WTC11 (cell line): ENCODE measurements at regions not wholly inside any gene's neighbourhood (a gene's known extent, or its start where the extent isn't known, plus 50 kb on each side); places are given as distances from the start of the nearest gene placed in this dataset.

Experiments
- ATAC-seq: fragments of 200-7000 bp; cut with Tn5 transposase; 2 replicates; pipeline ENCODE4 v1.10.0; 2021; ENCODE audit warnings: mild to moderate bottlenecking, moderate library complexity
- CTCF ChIA-PET: fragments of 300-600 bp; sonication (Branson Sonifier 250); formaldehyde crosslinking; loops from one replicate; lab custom pipeline; 2021; ENCODE audit warnings: antibody characterized with exemption; lab: Charles Lee
- POLR2A ChIA-PET: fragments of 350-600 bp; sonication (Branson Sonifier 250); formaldehyde crosslinking; loops from one replicate; lab custom pipeline; 2021; ENCODE audit warnings: antibody characterized with exemption; lab: Charles Lee
- DNase-seq: peaks from one replicate; pipeline ENCODE4 v3.0.0; 2021; ENCODE audit warnings: low spot score
- H3K27ac Mint-ChIP-seq: 2 replicates; pipeline ENCODE4 v1.8.0; 2021; ENCODE audit warnings: mixed read lengths
- H3K27me3 Mint-ChIP-seq: 2 replicates; pipeline ENCODE4 v1.8.0; 2021; ENCODE audit warnings: low read depth, mild to moderate bottlenecking, moderate library complexity, mixed read lengths
- H3K36me3 Mint-ChIP-seq: 2 replicates; pipeline ENCODE4 v1.8.0; 2021; ENCODE audit warnings: mixed read lengths
- H3K4me1 Mint-ChIP-seq: 2 replicates; pipeline ENCODE4 v1.8.0; 2022; ENCODE audit warnings: mixed read lengths
- H3K4me3 Mint-ChIP-seq: 2 replicates; pipeline ENCODE4 v1.8.0; 2021; ENCODE audit warnings: mild to moderate bottlenecking, moderate library complexity, mixed read lengths
- H3K9me3 Mint-ChIP-seq: 2 replicates; pipeline ENCODE4 v1.8.0; 2021; ENCODE audit warnings: mixed read lengths
- CREB1 ChIP-seq: sonication (generic); formaldehyde crosslinking; IDR thresholded peaks from 2 replicates; pipeline ENCODE4 v1.8.0; 2023; ENCODE audit warnings: mild to moderate bottlenecking, missing genetic modification reagents
- HMGA2 ChIP-seq: fragments of 250-450 bp; sonication (Bioruptor Pico); IDR thresholded peaks from 2 replicates; pipeline ENCODE4 v1.4.0; 2021; ENCODE audit warnings: mild to moderate bottlenecking, moderate library complexity
- JUN ChIP-seq: sonication (generic); formaldehyde crosslinking; IDR thresholded peaks from 2 replicates; pipeline ENCODE4 v1.8.0; 2023; ENCODE audit warnings: mild to moderate bottlenecking, missing genetic modification reagents
- NFYB ChIP-seq: sonication (generic); formaldehyde crosslinking; conservative IDR thresholded peaks from 2 replicates; pipeline ENCODE4 v1.8.0; 2022; ENCODE audit warnings: low read depth, missing genetic modification reagents
- NR2C2 ChIP-seq: sonication (generic); formaldehyde crosslinking; IDR thresholded peaks from 2 replicates; pipeline ENCODE4 v1.8.0; 2022; ENCODE audit warnings: mild to moderate bottlenecking, missing genetic modification reagents
- NR3C1 ChIP-seq: sonication (generic); formaldehyde crosslinking; conservative IDR thresholded peaks from 2 replicates; pipeline ENCODE4 v1.8.1; 2023; ENCODE audit warnings: low read depth, mild to moderate bottlenecking, missing genetic modification reagents
- TCF7 ChIP-seq: sonication (generic); formaldehyde crosslinking; IDR thresholded peaks from 2 replicates; pipeline ENCODE4 v1.8.0; 2022; ENCODE audit warnings: mild to moderate bottlenecking, low read depth, missing genetic modification reagents, moderate library complexity
- ZBTB21 ChIP-seq: sonication (generic); formaldehyde crosslinking; IDR thresholded peaks from 2 replicates; pipeline ENCODE4 v1.8.1; 2023; ENCODE audit warnings: mild to moderate bottlenecking, missing genetic modification reagents, borderline replicate concordance
- ZNF138 ChIP-seq: sonication (generic); formaldehyde crosslinking; conservative IDR thresholded peaks from 2 replicates; pipeline ENCODE4 v1.8.1; 2022; ENCODE audit warnings: mild to moderate bottlenecking, moderate library complexity, missing genetic modification reagents
- ZNF416 ChIP-seq: fragments of 250-450 bp; sonication (Bioruptor Pico); IDR thresholded peaks from 2 replicates; pipeline ENCODE4 v1.9.0; 2021; ENCODE audit warnings: mild to moderate bottlenecking, inconsistent platforms
- ZNF671 ChIP-seq: fragments of 250-450 bp; sonication (Bioruptor Pico); IDR thresholded peaks from 2 replicates; pipeline ENCODE4 v1.8.0; 2021; ENCODE audit warnings: mild to moderate bottlenecking
- TF ChIP-seq, protein P1 (sequence below): sonication (generic); formaldehyde crosslinking; IDR thresholded peaks from 2 replicates; pipeline ENCODE4 v1.8.0; 2023; ENCODE audit warnings: missing genetic modification reagents, mild to moderate bottlenecking, borderline replicate concordance
- TF ChIP-seq, protein P2 (sequence below): fragments of 250-450 bp; sonication (Bioruptor Pico); IDR thresholded peaks from 2 replicates; pipeline ENCODE4 v1.9.0; 2021; ENCODE audit warnings: mild to moderate bottlenecking, borderline replicate concordance
- TF ChIP-seq, protein P3 (sequence below): sonication (generic); formaldehyde crosslinking; IDR thresholded peaks from 2 replicates; pipeline ENCODE4 v1.8.0; 2022; ENCODE audit warnings: mild to moderate bottlenecking, missing genetic modification reagents
- TF ChIP-seq, protein P4 (sequence below): sonication (generic); formaldehyde crosslinking; IDR thresholded peaks from 2 replicates; pipeline ENCODE4 v1.8.1; 2023; ENCODE audit warnings: mild to moderate bottlenecking, moderate library complexity, missing genetic modification reagents
- TF ChIP-seq, protein P5 (sequence below): sonication (generic); formaldehyde crosslinking; IDR thresholded peaks from 2 replicates; pipeline ENCODE4 v1.8.1; 2023; ENCODE audit warnings: mild to moderate bottlenecking, missing genetic modification reagents, moderate library complexity
- TF ChIP-seq, protein P6 (sequence below): sonication (generic); formaldehyde crosslinking; IDR thresholded peaks from 2 replicates; pipeline ENCODE4 v1.8.1; 2022; ENCODE audit warnings: mild to moderate bottlenecking, moderate library complexity, missing genetic modification reagents
- TF ChIP-seq, protein P7 (sequence below): sonication (generic); formaldehyde crosslinking; IDR thresholded peaks from 2 replicates; pipeline ENCODE4 v1.8.1; 2023; ENCODE audit warnings: mild to moderate bottlenecking, missing genetic modification reagents, moderate library complexity

DNA sequence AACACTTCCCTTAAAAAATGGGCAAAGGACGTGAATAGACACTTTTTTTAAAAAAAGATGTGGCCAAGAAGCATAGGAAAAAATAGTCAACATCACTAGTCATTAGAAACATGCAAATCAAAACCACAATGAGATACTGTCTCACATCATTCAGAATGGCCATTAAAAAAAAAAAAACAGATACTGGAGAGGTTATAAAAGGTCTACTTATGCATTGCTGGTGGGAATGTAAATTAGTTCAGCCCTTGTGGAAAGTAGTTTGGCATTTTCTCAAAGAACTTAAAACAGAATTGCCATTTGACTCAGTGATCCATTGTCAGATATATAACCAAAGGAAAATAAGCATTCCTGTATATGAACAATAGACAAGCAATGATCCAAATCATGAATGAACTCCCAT, 352.8 kb upstream of the EPHA5 start:
- H3K36me3 Mint-ChIP-seq = peaks cover 6% of the 10 kb centered on the region

DNA sequence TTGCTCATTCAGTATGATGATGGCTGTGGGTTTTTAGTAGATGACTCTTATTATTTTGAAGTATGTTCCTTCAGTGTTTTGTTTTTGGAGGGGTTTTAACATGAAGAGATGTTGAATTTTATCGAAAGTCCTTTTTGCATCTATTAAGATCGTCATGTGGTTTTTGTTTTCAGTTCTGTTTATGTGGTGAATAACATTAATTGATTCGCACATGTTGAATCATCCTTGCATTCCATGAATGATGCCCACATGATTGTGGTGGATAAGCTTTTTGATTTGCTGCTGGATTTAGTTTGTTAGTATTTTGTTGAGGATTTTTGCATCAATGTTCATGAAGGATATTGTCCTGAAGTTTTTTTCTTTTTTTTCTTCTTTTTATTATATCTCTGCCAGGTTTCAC, 347.4 kb upstream of the EPHA5 start:
- Mint-ChIP-seq H3K27me3 (peaks cover 8% of the 10 kb centered on the region), H3K27ac (no peak overlapping the region), H3K4me1 (peaks cover 15% of the 10 kb centered on the region), H3K9me3 (peaks cover 38% of the 10 kb centered on the region), H3K4me3 (no peak overlapping the region), H3K36me3 (peaks cover 18% of the 10 kb centered on the region)
- POLR2A ChIA-PET = no interaction called here
- ATAC-seq (no peak), DNase-seq (no peak)
- CTCF ChIA-PET = no interaction called here
- TF ChIP-seq TCF7 (CRISPR knock-in tag) = no peak
- TF ChIP-seq, protein P1, sequence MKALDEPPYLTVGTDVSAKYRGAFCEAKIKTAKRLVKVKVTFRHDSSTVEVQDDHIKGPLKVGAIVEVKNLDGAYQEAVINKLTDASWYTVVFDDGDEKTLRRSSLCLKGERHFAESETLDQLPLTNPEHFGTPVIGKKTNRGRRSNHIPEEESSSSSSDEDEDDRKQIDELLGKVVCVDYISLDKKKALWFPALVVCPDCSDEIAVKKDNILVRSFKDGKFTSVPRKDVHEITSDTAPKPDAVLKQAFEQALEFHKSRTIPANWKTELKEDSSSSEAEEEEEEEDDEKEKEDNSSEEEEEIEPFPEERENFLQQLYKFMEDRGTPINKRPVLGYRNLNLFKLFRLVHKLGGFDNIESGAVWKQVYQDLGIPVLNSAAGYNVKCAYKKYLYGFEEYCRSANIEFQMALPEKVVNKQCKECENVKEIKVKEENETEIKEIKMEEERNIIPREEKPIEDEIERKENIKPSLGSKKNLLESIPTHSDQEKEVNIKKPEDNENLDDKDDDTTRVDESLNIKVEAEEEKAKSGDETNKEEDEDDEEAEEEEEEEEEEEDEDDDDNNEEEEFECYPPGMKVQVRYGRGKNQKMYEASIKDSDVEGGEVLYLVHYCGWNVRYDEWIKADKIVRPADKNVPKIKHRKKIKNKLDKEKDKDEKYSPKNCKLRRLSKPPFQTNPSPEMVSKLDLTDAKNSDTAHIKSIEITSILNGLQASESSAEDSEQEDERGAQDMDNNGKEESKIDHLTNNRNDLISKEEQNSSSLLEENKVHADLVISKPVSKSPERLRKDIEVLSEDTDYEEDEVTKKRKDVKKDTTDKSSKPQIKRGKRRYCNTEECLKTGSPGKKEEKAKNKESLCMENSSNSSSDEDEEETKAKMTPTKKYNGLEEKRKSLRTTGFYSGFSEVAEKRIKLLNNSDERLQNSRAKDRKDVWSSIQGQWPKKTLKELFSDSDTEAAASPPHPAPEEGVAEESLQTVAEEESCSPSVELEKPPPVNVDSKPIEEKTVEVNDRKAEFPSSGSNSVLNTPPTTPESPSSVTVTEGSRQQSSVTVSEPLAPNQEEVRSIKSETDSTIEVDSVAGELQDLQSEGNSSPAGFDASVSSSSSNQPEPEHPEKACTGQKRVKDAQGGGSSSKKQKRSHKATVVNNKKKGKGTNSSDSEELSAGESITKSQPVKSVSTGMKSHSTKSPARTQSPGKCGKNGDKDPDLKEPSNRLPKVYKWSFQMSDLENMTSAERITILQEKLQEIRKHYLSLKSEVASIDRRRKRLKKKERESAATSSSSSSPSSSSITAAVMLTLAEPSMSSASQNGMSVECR = no peak
- TF ChIP-seq, protein P2, sequence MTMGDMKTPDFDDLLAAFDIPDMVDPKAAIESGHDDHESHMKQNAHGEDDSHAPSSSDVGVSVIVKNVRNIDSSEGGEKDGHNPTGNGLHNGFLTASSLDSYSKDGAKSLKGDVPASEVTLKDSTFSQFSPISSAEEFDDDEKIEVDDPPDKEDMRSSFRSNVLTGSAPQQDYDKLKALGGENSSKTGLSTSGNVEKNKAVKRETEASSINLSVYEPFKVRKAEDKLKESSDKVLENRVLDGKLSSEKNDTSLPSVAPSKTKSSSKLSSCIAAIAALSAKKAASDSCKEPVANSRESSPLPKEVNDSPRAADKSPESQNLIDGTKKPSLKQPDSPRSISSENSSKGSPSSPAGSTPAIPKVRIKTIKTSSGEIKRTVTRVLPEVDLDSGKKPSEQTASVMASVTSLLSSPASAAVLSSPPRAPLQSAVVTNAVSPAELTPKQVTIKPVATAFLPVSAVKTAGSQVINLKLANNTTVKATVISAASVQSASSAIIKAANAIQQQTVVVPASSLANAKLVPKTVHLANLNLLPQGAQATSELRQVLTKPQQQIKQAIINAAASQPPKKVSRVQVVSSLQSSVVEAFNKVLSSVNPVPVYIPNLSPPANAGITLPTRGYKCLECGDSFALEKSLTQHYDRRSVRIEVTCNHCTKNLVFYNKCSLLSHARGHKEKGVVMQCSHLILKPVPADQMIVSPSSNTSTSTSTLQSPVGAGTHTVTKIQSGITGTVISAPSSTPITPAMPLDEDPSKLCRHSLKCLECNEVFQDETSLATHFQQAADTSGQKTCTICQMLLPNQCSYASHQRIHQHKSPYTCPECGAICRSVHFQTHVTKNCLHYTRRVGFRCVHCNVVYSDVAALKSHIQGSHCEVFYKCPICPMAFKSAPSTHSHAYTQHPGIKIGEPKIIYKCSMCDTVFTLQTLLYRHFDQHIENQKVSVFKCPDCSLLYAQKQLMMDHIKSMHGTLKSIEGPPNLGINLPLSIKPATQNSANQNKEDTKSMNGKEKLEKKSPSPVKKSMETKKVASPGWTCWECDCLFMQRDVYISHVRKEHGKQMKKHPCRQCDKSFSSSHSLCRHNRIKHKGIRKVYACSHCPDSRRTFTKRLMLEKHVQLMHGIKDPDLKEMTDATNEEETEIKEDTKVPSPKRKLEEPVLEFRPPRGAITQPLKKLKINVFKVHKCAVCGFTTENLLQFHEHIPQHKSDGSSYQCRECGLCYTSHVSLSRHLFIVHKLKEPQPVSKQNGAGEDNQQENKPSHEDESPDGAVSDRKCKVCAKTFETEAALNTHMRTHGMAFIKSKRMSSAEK (CRISPR knock-in tag) = no peak
- TF ChIP-seq CREB1 (CRISPR knock-in tag) = no peak
- TF ChIP-seq, protein P3, sequence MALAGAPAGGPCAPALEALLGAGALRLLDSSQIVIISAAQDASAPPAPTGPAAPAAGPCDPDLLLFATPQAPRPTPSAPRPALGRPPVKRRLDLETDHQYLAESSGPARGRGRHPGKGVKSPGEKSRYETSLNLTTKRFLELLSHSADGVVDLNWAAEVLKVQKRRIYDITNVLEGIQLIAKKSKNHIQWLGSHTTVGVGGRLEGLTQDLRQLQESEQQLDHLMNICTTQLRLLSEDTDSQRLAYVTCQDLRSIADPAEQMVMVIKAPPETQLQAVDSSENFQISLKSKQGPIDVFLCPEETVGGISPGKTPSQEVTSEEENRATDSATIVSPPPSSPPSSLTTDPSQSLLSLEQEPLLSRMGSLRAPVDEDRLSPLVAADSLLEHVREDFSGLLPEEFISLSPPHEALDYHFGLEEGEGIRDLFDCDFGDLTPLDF (CRISPR knock-in tag) = no peak
- no peak for TF ChIP-seq JUN (CRISPR knock-in tag)
- no peak for TF ChIP-seq ZNF138
- no peak for TF ChIP-seq ZBTB21 (CRISPR knock-in tag)
- no peak for TF ChIP-seq NFYB (CRISPR knock-in tag)
- TF ChIP-seq NR2C2 = no peak
- no peak for TF ChIP-seq ZNF671 (CRISPR knock-in tag)
- TF ChIP-seq, protein P4, sequence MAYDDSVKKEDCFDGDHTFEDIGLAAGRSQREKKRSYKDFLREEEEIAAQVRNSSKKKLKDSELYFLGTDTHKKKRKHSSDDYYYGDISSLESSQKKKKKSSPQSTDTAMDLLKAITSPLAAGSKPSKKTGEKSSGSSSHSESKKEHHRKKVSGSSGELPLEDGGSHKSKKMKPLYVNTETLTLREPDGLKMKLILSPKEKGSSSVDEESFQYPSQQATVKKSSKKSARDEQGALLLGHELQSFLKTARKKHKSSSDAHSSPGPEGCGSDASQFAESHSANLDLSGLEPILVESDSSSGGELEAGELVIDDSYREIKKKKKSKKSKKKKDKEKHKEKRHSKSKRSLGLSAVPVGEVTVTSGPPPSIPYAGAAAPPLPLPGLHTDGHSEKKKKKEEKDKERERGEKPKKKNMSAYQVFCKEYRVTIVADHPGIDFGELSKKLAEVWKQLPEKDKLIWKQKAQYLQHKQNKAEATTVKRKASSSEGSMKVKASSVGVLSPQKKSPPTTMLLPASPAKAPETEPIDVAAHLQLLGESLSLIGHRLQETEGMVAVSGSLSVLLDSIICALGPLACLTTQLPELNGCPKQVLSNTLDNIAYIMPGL = no peak

More for the DNA sequence above, 352.8 kb upstream of the EPHA5 start:
- peaks cover 6% of the 10 kb centered on the region; the same call in 1 of the 2 replicates for H3K4me1 Mint-ChIP-seq
- POLR2A ChIA-PET = no interaction called here
- H3K4me3 Mint-ChIP-seq = no peak overlapping the region
- no peak for TF ChIP-seq HMGA2 (CRISPR knock-in tag)
- TF ChIP-seq, protein P5, sequence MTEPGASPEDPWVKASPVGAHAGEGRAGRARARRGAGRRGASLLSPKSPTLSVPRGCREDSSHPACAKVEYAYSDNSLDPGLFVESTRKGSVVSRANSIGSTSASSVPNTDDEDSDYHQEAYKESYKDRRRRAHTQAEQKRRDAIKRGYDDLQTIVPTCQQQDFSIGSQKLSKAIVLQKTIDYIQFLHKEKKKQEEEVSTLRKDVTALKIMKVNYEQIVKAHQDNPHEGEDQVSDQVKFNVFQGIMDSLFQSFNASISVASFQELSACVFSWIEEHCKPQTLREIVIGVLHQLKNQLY (CRISPR knock-in tag) = no peak
- TF ChIP-seq ZNF416 (CRISPR knock-in tag) = no peak
- no peak for TF ChIP-seq NR3C1 (CRISPR knock-in tag)
- TF ChIP-seq, protein P6, sequence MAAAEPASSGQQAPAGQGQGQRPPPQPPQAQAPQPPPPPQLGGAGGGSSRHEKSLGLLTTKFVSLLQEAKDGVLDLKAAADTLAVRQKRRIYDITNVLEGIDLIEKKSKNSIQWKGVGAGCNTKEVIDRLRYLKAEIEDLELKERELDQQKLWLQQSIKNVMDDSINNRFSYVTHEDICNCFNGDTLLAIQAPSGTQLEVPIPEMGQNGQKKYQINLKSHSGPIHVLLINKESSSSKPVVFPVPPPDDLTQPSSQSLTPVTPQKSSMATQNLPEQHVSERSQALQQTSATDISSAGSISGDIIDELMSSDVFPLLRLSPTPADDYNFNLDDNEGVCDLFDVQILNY (CRISPR knock-in tag) = no peak
- TF ChIP-seq, protein P7, sequence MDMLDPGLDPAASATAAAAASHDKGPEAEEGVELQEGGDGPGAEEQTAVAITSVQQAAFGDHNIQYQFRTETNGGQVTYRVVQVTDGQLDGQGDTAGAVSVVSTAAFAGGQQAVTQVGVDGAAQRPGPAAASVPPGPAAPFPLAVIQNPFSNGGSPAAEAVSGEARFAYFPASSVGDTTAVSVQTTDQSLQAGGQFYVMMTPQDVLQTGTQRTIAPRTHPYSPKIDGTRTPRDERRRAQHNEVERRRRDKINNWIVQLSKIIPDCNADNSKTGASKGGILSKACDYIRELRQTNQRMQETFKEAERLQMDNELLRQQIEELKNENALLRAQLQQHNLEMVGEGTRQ (CRISPR knock-in tag) = no peak
- no peak for ATAC-seq
- CTCF ChIA-PET = no interaction called here
- H3K9me3 Mint-ChIP-seq = peaks cover 52% of the 10 kb centered on the region
- no peak for DNase-seq
- H3K27me3 Mint-ChIP-seq = no peaks in the 10 kb centered on the region
- no peak overlapping the region for H3K27ac Mint-ChIP-seq
